Choroid plexus epithelial cell (primary cell): ENCODE measurements at regions not wholly inside any gene's neighbourhood (a gene's known extent, or its start where the extent isn't known, plus 50 kb on each side); places are given as distances from the start of the nearest gene placed in this dataset.

ENCODE experiments used
- DNase-seq: peaks from one replicate; pipeline ENCODE4 v3.0.0-alpha.2; 2010; ENCODE audit warnings: low read depth
- H3K4me3 ChIP-seq: 2 replicates; pipeline ENCODE4 v1.5.1; 2011; ENCODE audit warnings: low read depth, mild to moderate bottlenecking, control low read depth, low read length, moderate library complexity
- TF ChIP-seq, protein P1 (sequence below): conservative IDR thresholded peaks from 2 replicates; pipeline ENCODE4 v1.5.1; 2011; ENCODE audit warnings: low read depth, mild to moderate bottlenecking, control low read depth, inconsistent platforms, low read length, moderate library complexity

- TF ChIP-seq, protein P1, sequence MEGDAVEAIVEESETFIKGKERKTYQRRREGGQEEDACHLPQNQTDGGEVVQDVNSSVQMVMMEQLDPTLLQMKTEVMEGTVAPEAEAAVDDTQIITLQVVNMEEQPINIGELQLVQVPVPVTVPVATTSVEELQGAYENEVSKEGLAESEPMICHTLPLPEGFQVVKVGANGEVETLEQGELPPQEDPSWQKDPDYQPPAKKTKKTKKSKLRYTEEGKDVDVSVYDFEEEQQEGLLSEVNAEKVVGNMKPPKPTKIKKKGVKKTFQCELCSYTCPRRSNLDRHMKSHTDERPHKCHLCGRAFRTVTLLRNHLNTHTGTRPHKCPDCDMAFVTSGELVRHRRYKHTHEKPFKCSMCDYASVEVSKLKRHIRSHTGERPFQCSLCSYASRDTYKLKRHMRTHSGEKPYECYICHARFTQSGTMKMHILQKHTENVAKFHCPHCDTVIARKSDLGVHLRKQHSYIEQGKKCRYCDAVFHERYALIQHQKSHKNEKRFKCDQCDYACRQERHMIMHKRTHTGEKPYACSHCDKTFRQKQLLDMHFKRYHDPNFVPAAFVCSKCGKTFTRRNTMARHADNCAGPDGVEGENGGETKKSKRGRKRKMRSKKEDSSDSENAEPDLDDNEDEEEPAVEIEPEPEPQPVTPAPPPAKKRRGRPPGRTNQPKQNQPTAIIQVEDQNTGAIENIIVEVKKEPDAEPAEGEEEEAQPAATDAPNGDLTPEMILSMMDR = no peak
Measured at GRCh38 chr9:119739476-119739875, 370.2 kb upstream of the BRINP1 start.

GRCh38 chr9:119736491-119737454, 367.5 kb upstream of the BRINP1 start:
- TF ChIP-seq, protein P1 = no peak
- no peak for DNase-seq
- H3K4me3 ChIP-seq = no peak overlapping the region

More at GRCh38 chr9:119739476-119739875, 370.2 kb upstream of the BRINP1 start:
- no peak for DNase-seq
- H3K4me3 ChIP-seq = no peak overlapping the region

DNA sequence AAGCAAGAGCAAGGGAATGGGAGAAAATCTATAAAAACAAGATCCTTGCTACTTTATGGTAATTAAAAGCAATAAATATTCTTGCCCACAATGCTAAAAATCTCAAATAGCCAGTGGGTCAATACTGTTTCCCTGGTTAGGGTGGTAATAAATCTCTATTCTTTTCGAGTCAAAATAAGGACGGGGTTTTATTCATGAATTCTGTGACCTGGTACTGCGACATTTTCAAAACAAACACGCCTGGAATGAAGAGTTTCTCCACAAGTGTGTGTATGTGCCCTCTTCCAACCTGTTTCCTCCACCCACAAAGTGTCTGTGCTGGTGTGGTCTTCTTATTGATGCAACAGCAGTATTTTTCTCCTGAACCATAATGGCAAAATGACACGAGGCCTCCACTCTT, 358.8 kb upstream of the BRINP1 start:
- no peak for DNase-seq
- TF ChIP-seq, protein P1 = no peak
- H3K4me3 ChIP-seq = no peak overlapping the region

DNA sequence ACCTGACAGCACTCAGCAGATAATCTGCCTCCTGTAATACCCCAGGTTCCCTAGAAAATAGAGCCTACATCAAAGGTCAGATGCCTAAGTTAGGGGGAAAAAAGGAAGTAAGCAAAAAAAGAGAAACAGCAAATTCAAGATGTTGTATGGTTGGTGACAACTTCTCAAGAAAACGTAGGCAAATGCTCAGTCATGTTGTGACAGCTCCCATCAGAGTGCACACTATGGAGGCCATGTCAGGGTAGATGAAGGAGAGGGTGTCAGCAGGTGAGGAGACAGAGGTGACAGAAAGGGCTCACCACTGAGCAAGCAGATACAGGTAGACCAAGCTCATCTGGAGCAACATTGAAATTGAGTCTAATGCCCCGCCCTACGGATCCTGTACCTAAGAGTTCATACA, 356.8 kb upstream of the BRINP1 start:
- TF ChIP-seq, protein P1 = no peak
- no peak overlapping the region for H3K4me3 ChIP-seq
- no peak for DNase-seq

DNA sequence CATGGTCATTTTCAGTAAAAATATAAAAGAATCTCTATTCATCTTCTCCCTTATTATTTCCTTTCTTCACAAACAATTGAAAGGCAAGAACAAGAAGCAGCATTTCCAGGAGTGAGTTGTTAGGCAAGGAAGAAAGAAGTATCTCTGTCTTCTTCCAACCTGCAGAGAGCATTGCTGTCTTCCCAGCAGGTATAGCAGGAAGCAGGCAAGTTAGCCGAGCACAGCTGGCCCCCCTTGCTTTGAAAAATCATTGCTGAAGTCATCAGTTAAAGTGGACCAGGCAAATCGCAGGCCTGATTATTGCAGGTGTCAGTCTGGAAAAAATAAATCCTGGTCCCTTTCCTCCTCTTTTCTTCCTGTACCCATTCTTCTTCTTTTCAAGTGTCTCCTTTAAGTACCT, 353.1 kb upstream of the BRINP1 start:
- TF ChIP-seq, protein P1 = no peak
- no peak for DNase-seq
- H3K4me3 ChIP-seq = no peak overlapping the region

GRCh38 chr9:119712325-119712724, 343.1 kb upstream of the BRINP1 start:
- no peak for DNase-seq
- TF ChIP-seq, protein P1 = no peak
- H3K4me3 ChIP-seq = no peak overlapping the region

DNA sequence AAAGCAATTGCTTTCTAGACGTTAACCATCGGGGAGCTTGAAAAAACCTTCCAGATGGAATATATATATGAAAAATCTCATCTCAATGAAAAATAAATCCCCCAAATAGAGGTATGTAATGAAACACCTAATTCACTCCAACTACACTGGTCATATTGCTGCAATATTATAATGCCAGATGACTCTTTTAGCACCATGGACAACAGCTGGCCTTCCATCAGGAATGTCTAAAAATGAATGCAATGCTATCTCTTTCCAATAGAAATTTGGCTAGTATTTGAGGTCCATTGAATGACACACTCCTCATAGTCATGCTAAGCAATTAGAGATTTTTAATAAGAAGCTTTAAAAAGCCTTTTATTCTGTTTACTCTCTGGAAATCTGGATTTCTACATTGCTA, 340.2 kb upstream of the BRINP1 start:
- no peak overlapping the region for H3K4me3 ChIP-seq
- TF ChIP-seq, protein P1 = no peak
- no peak for DNase-seq
